SK-N-SH (cell line): ENCODE measurements at regions not wholly inside any gene's neighbourhood (a gene's known extent, or its start where the extent isn't known, plus 50 kb on each side); places are given as distances from the start of the nearest gene placed in this dataset.

Experiments
- CTCF ChIA-PET: fragments of 300-600, 350-600 bp; formaldehyde crosslinking; extraction: SDS; loops from one replicate; lab custom pipeline; 2021; lab: Yijun Ruan, JAX
- POLR2A ChIA-PET: fragments of 350-600 bp; sonication (Branson Sonifier 250); formaldehyde crosslinking; extraction: SDS; loops from one replicate; lab custom pipeline; 2020; ENCODE audit warnings: antibody characterized with exemption, inconsistent platforms; lab: Yijun Ruan, JAX
- DNase-seq: peaks from one replicate; pipeline ENCODE4 v3.0.0; 2012
- H2AFZ ChIP-seq: fragments of 200-600 bp; sonication (generic); 2 replicates; pipeline ENCODE4 v1.8.1; 2016; ENCODE audit warnings: antibody characterized with exemption, mild to moderate bottlenecking, low read depth
- H3F3A ChIP-seq: fragments of 200-600 bp; sonication (generic); replicated peaks from 2 replicates; pipeline ENCODE3; 2016; ENCODE audit warnings: antibody characterized with exemption, mild to moderate bottlenecking; ENCODE audit not compliant: insufficient read depth
- H3K27ac ChIP-seq, 2 experiments: fragments of 200-500 bp in 1 of 2; fragments of 200-600 bp in 1 of 2; sonication (Bioruptor generic) in 1 of 2; sonication (generic), shearing (Covaris generic) in 1 of 2; 2 replicates each; pipeline versions ENCODE4 v1.5.1 to v1.6.1; 2014 to 2016; ENCODE audit warnings: low read depth in 2 of 2, inconsistent platforms in 1 of 2, low read length in 1 of 2, mild to moderate bottlenecking in 1 of 2, mixed read lengths in 1 of 2
- H3K27me3 ChIP-seq: fragments of 200-600 bp; sonication (generic), shearing (Covaris generic); 2 replicates; pipeline ENCODE4 v1.6.1; 2016; ENCODE audit warnings: mixed run types; ENCODE audit not compliant: insufficient read depth
- H3K36me3 ChIP-seq, 2 experiments: fragments of 200-500 bp in 1 of 2; fragments of 200-600 bp in 1 of 2; sonication (Bioruptor generic) in 1 of 2; sonication (generic) in 1 of 2; replicated peaks in 1 of 2; 2 replicates each; pipeline versions ENCODE3 to v1.5.1; 2014 to 2016; ENCODE audit warnings: low read length in 1 of 2, mild to moderate bottlenecking in 1 of 2; ENCODE audit not compliant: insufficient read depth in 2 of 2, control insufficient read depth in 1 of 2
- H3K4me1 ChIP-seq, 2 experiments: fragments of 200-500 bp in 1 of 2; fragments of 200-600 bp in 1 of 2; sonication (Bioruptor generic) in 1 of 2; sonication (generic), shearing (Covaris generic) in 1 of 2; 2 replicates each; pipeline versions ENCODE4 v1.5.1 to v1.6.1; 2014 to 2016; ENCODE audit warnings: low read depth in 1 of 2, low read length in 1 of 2, mixed run types in 1 of 2; ENCODE audit not compliant: insufficient read depth in 2 of 2, control insufficient read depth in 1 of 2
- H3K4me2 ChIP-seq: fragments of 200-600 bp; sonication (generic), shearing (Covaris generic); 2 replicates; pipeline ENCODE4 v1.6.1; 2017; ENCODE audit warnings: mixed run types
- H3K4me3 ChIP-seq, 2 experiments: fragments of 200-500 bp in 1 of 2; fragments of 200-600 bp in 1 of 2; sonication (Bioruptor generic) in 1 of 2; sonication (generic), shearing (Covaris generic) in 1 of 2; 2 replicates each; pipeline versions ENCODE4 v1.5.1 to v1.8.1; 2014 to 2016; ENCODE audit warnings: low read depth in 2 of 2, inconsistent platforms in 1 of 2, low read length in 1 of 2, mild to moderate bottlenecking in 1 of 2, mixed read lengths in 1 of 2, moderate library complexity in 1 of 2
- H3K79me2 ChIP-seq: fragments of 200-600 bp; sonication (generic); 2 replicates; pipeline ENCODE4 v1.8.1; 2017; ENCODE audit warnings: mild to moderate bottlenecking; ENCODE audit not compliant: insufficient read depth
- H3K9ac ChIP-seq: fragments of 200-600 bp; sonication (generic); 2 replicates; pipeline ENCODE4 v1.6.1; 2017; ENCODE audit warnings: mixed run types
- H3K9me2 ChIP-seq: fragments of 200-600 bp; sonication (generic); 2 replicates; pipeline ENCODE4 v1.6.1; 2017; ENCODE audit warnings: mixed run types
- H3K9me3 ChIP-seq: fragments of 200-600 bp; sonication (generic); 2 replicates; pipeline ENCODE4 v1.6.1; 2017; ENCODE audit warnings: mixed run types, mild to moderate bottlenecking, moderate library complexity
- H4K20me1 ChIP-seq: fragments of 200-600 bp; sonication (generic); 2 replicates; pipeline ENCODE4 v1.6.1; 2017; ENCODE audit warnings: mild to moderate bottlenecking, mixed run types; ENCODE audit not compliant: insufficient read depth
- ELF1 ChIP-seq: IDR thresholded peaks from 2 replicates; pipeline ENCODE4 v1.4.0; 2012
- EP300 ChIP-seq, 2 experiments: IDR thresholded peaks; 2 replicates each; pipeline versions ENCODE4 v1.4.0 to v1.6.1; 2012; ENCODE audit warnings: borderline replicate concordance in 1 of 2, low read depth in 1 of 2, low read length in 1 of 2
- EZH2phosphoT487 ChIP-seq: fragments of 200-600 bp; sonication (generic); IDR thresholded peaks from 2 replicates; pipeline ENCODE4 v1.6.1; 2017; ENCODE audit warnings: low read depth, mixed run types, mild to moderate bottlenecking, antibody characterized with exemption, moderate library complexity, borderline replicate concordance
- FOXJ3 ChIP-seq: sonication (generic); formaldehyde crosslinking; IDR thresholded peaks from 2 replicates; pipeline ENCODE4 v1.5.1; 2020; ENCODE audit warnings: mild to moderate bottlenecking, missing genetic modification reagents
- FOXM1 ChIP-seq: IDR thresholded peaks from 2 replicates; pipeline ENCODE4 v1.4.0; 2012; ENCODE audit warnings: low read depth, mild to moderate bottlenecking
- GATA2 ChIP-seq: sonication (generic); formaldehyde crosslinking; IDR thresholded peaks from 2 replicates; pipeline ENCODE4 v1.5.0; 2020; ENCODE audit warnings: mild to moderate bottlenecking, missing genetic modification reagents
- IRF3 ChIP-seq: fragments of 150-350 bp; IDR thresholded peaks from 2 replicates; pipeline ENCODE4 v1.6.1; 2016; ENCODE audit warnings: mild to moderate bottlenecking, low read depth, low read length
- MEF2A ChIP-seq: IDR thresholded peaks from 2 replicates; pipeline ENCODE4 v1.4.0; 2012; ENCODE audit warnings: low read depth, borderline replicate concordance
- NRF1 ChIP-seq: IDR thresholded peaks from 2 replicates; pipeline ENCODE4 v1.6.1; 2012; ENCODE audit warnings: low read depth, mild to moderate bottlenecking, low read length
- RAD21 ChIP-seq: IDR thresholded peaks from 2 replicates; pipeline ENCODE4 v1.6.1; 2012; ENCODE audit warnings: mild to moderate bottlenecking, low read length
- RCOR1 ChIP-seq: fragments of 150-350 bp; IDR thresholded peaks from 2 replicates; pipeline ENCODE4 v1.6.1; 2017; ENCODE audit warnings: antibody characterized with exemption, low read length
- SMC3 ChIP-seq: IDR thresholded peaks from 2 replicates; pipeline ENCODE4 v1.6.1; 2012; ENCODE audit warnings: low read depth, low read length, improper control_type of control experiment
- TAF1 ChIP-seq: IDR thresholded peaks from 2 replicates; pipeline ENCODE4 v1.6.1; 2012; ENCODE audit warnings: low read depth, mild to moderate bottlenecking, low read length, moderate library complexity, borderline replicate concordance
- USF2 ChIP-seq: fragments of 150-350 bp; IDR thresholded peaks from 2 replicates; pipeline ENCODE4 v1.6.1; 2017; ENCODE audit warnings: antibody characterized with exemption, low read length, low read depth, borderline replicate concordance
- YY1 ChIP-seq: IDR thresholded peaks from 2 replicates; pipeline ENCODE4 v1.4.0; 2012; ENCODE audit warnings: low read depth, mild to moderate bottlenecking
- ZBTB33 ChIP-seq: IDR thresholded peaks from 2 replicates; pipeline ENCODE4 v1.4.0; 2012; ENCODE audit warnings: low read depth, borderline replicate concordance
- WGBS: methylation state at CpG from one replicate; pipeline ENCODE4 v1.1.6; 2017; ENCODE audit warnings: low lambda C conversion rate; 5-methylcytosine and 5-hydroxymethylcytosine counted together

GRCh38 chr10:33094263-33095051 lies 136.4 kb upstream of the ITGB1 start:
- Histone ChIP-seq H4K20me1 (no peaks in the 10 kb centered on the region), H3K4me1 (no peaks in the 10 kb centered on the region), H3K79me2 (no peaks in the 10 kb centered on the region), H3K36me3 (no peaks in the 10 kb centered on the region), H3K27ac (no peak overlapping the region), H3K27me3 (no peaks in the 10 kb centered on the region), H2AFZ (no peak overlapping the region), H3K9ac (no peak overlapping the region), H3K4me3 (no peak overlapping the region), H3K9me2 (no peaks in the 10 kb centered on the region), H3F3A (no peaks in the 10 kb centered on the region), H3K9me3 (no peaks in the 10 kb centered on the region), H3K4me2 (no peak overlapping the region)
- no peak for DNase-seq
- TF ChIP-seq NRF1 (no peak), YY1 (no peak), FOXM1 (no peak), GATA2 (CRISPR knock-in tag) (no peak), EZH2phosphoT487 (no peak), RAD21 (no peak), IRF3 (no peak), RCOR1 (no peak)
- POLR2A ChIA-PET, result no interaction called here
- WGBS, result 79% methylated on average over 4 of the region's 4 CpGs
- CTCF ChIA-PET, result interaction anchor here (0.6 to 1.4 kb wide), 2 partner anchors 22 to 256 kb away, joined by 3 to 5 read pairs; no protein-coding TSS in a partner anchor

- H3K9ac ChIP-seq, result no peak overlapping the region
- no peak overlapping the region for H3K4me2 ChIP-seq
- no peak for DNase-seq
- H3K9me2 ChIP-seq, result no peaks in the 10 kb centered on the region
- no peaks in the 10 kb centered on the region for H3K79me2 ChIP-seq
- no peaks in the 10 kb centered on the region for H3K36me3 ChIP-seq
- H3K27me3 ChIP-seq, result no peaks in the 10 kb centered on the region
- no peak for TF ChIP-seq ELF1
- TF ChIP-seq ZBTB33, result no peak
- TF ChIP-seq EP300 (IDR thresholded peaks at IDR 0.05; ENCODE audit: borderline replicate concordance in 1 of 2, low read depth in 1 of 2, low read length in 1 of 2), result no peak
- TF ChIP-seq MEF2A, result no peak
- no peak for TF ChIP-seq IRF3
- TF ChIP-seq GATA2 (CRISPR knock-in tag), result no peak
- no peak for TF ChIP-seq FOXJ3 (CRISPR knock-in tag)
- no peak for TF ChIP-seq NRF1
- TF ChIP-seq USF2, result no peak
- TF ChIP-seq TAF1, result no peak
- TF ChIP-seq SMC3, result no peak
- CTCF ChIA-PET, result interaction anchor here (1.4 kb wide), 1 partner anchor 23 kb away, joined by 5 read pairs; no protein-coding TSS in a partner anchor
- no peaks in the 10 kb centered on the region for H4K20me1 ChIP-seq
- POLR2A ChIA-PET, result no interaction called here
- H3K4me1 ChIP-seq, result no peaks in the 10 kb centered on the region
- H3K9me3 ChIP-seq, result no peaks in the 10 kb centered on the region
- H3F3A ChIP-seq, result no peaks in the 10 kb centered on the region
- no peak overlapping the region for H3K4me3 ChIP-seq
- H3K27ac ChIP-seq, result no peak overlapping the region
- WGBS, result 85% methylated on average over 3 of the region's 3 CpGs
- no peak overlapping the region for H2AFZ ChIP-seq
Observed at GRCh38 chr10:33093362-33093761, 135.3 kb upstream of the ITGB1 start.
